K562 (cell line): ENCODE measurements at regions not wholly inside any gene's neighbourhood (a gene's known extent, or its start where the extent isn't known, plus 50 kb on each side); places are given as distances from the start of the nearest gene placed in this dataset.

Experiments used
- ATAC-seq: fragments of 200-7000 bp; cut with Tn5 transposase; 3 replicates; pipeline ENCODE4 v1.9.1; 2020; ENCODE audit warnings: moderate library complexity
- BruUV-seq: library from RNA; stranded (reverse); fragments of 400-500 nt; replicated peaks from 2 replicates; lab custom pipeline; 2021; lab: Mats Ljungman, UMichigan
- CTCF ChIA-PET: fragments of 300-600 bp; formaldehyde crosslinking; extraction: SDS; loops from one replicate; lab custom pipeline; 2021; ENCODE audit warnings: low intra/inter-chr PET ratio; lab: Yijun Ruan, JAX
- POLR2A ChIA-PET: fragments of 300-600, 350-650 bp; sonication (Branson Sonifier 250); formaldehyde crosslinking; extraction: SDS; loops from one replicate; lab custom pipeline; 2021; ENCODE audit warnings: antibody characterized with exemption, inconsistent platforms; lab: Yijun Ruan, JAX
- DNase-seq, 4 experiments: peaks; one replicate each; pipeline versions ENCODE4 v3.0.0 to v3.0.0-alpha.2; 2011 to 2018; ENCODE audit warnings: low spot score in 3 of 4, mixed read lengths in 3 of 4; ENCODE audit errors: extremely low read depth in 1 of 4
- FAIRE-seq: peaks from 2 replicates; lab custom pipeline; 2011; peaks lifted over from hg19 to GRCh38; lab: Jason Lieb, UNC
- H2AFZ ChIP-seq: 2 replicates; pipeline ENCODE4 v1.6.0; 2011; ENCODE audit warnings: low read depth, low read length, control low read depth, inconsistent platforms
- H3K27ac ChIP-seq: fragments of 200-600 bp; 3 replicates; pipeline ENCODE4 v1.8.0; 2011; ENCODE audit warnings: low read depth, mild to moderate bottlenecking, control low read depth, inconsistent platforms, low read length, moderate library complexity, mixed read lengths; ENCODE audit errors: extremely low read depth
- H3K27me3 ChIP-seq, 2 experiments: fragments of 300-600 bp in 1 of 2; 2 replicates in 1 of 2; 3 replicates in 1 of 2; pipeline versions ENCODE4 v1.6.0 to v1.8.0; 2011; ENCODE audit warnings: inconsistent platforms in 2 of 2, low read length in 2 of 2, mild to moderate bottlenecking in 1 of 2, mixed read lengths in 1 of 2, moderate library complexity in 1 of 2; ENCODE audit not compliant: control insufficient read depth in 2 of 2, insufficient read depth in 2 of 2
- H3K36me3 ChIP-seq: fragments of 300-600 bp; 3 replicates; pipeline ENCODE4 v1.8.0; 2011; ENCODE audit warnings: mild to moderate bottlenecking, low read length, inconsistent platforms; ENCODE audit not compliant: control insufficient read depth, insufficient read depth
- H3K4me1 ChIP-seq, 2 experiments: fragments of 200-600 bp in 1 of 2; replicated peaks in 1 of 2; 2 replicates in 1 of 2; 3 replicates in 1 of 2; pipeline versions ENCODE4 v1.5.1 to v1.8.0; 2011; ENCODE audit warnings: inconsistent platforms in 2 of 2, low read length in 2 of 2, mild to moderate bottlenecking in 1 of 2, mixed read lengths in 1 of 2, moderate library complexity in 1 of 2; ENCODE audit not compliant: control insufficient read depth in 2 of 2, insufficient read depth in 2 of 2
- H3K4me2 ChIP-seq: 2 replicates; pipeline ENCODE4 v1.6.1; 2011; ENCODE audit warnings: low read length, control low read depth, inconsistent platforms, mixed read lengths; ENCODE audit not compliant: insufficient read depth
- H3K4me3 ChIP-seq: fragments of 200-600 bp; sonication (generic), shearing (Covaris generic); 2 replicates; pipeline ENCODE4 v1.5.1; 2016; ENCODE audit warnings: control low read depth, inconsistent platforms
- H3K79me2 ChIP-seq: fragments of 200-600 bp; 3 replicates; pipeline ENCODE4 v1.8.0; 2011; ENCODE audit warnings: low read length, inconsistent platforms; ENCODE audit not compliant: control insufficient read depth, insufficient read depth
- H3K9ac ChIP-seq, 2 experiments: 2 replicates each; pipeline versions ENCODE4 v1.6.0 to v1.6.1; 2011; ENCODE audit warnings: low read depth in 2 of 2, low read length in 2 of 2, control low read depth in 1 of 2, inconsistent platforms in 1 of 2, mild to moderate bottlenecking in 1 of 2, mixed read lengths in 1 of 2; ENCODE audit not compliant: insufficient read depth in 1 of 2
- H3K9me1 ChIP-seq: one replicate; pipeline ENCODE4 v1.6.0; 2011; ENCODE audit warnings: inconsistent platforms, mild to moderate bottlenecking, low read length, moderate library complexity; ENCODE audit not compliant: control insufficient read depth, insufficient read depth
- H3K9me3 ChIP-seq: replicated peaks from 2 replicates; pipeline ENCODE4 v1.5.1; 2011; ENCODE audit warnings: low read depth, low read length, inconsistent platforms; ENCODE audit not compliant: control insufficient read depth, insufficient read depth
- H4K20me1 ChIP-seq: replicated peaks from 2 replicates; pipeline ENCODE4 v1.6.1; 2011; ENCODE audit warnings: low read length, inconsistent platforms, mixed read lengths; ENCODE audit not compliant: control insufficient read depth, insufficient read depth
- C11orf30 ChIP-seq: fragments of 450-650 bp; IDR thresholded peaks from 2 replicates; pipeline ENCODE4 v1.6.1; 2016; ENCODE audit warnings: low read depth, mild to moderate bottlenecking
- CREB3L1 ChIP-seq: fragments of 450-650 bp; IDR thresholded peaks from 2 replicates; pipeline ENCODE4 v1.6.1; 2014; ENCODE audit warnings: low read depth, mild to moderate bottlenecking, moderate library complexity, borderline replicate concordance
- IRF1 ChIP-seq: sonication (generic); formaldehyde crosslinking; IDR thresholded peaks from 2 replicates; pipeline ENCODE4 v1.8.0; 2022; ENCODE audit warnings: missing genetic modification reagents, mild to moderate bottlenecking, borderline replicate concordance
- POLR3G ChIP-seq: IDR thresholded peaks from 2 replicates; pipeline ENCODE4 v1.6.1; 2011; ENCODE audit not compliant: insufficient read length, insufficient replicate concordance; ENCODE audit errors: extremely low read depth
- RBM25 ChIP-seq: fragments of 200-400 bp; formaldehyde crosslinking; IDR thresholded peaks from 2 replicates; pipeline ENCODE4 v1.6.1; 2018; ENCODE audit warnings: low read length, low read depth, moderate library complexity; ENCODE audit not compliant: severe bottlenecking
- RHOXF2B ChIP-seq: fragments of 250-450 bp; sonication (Bioruptor Pico); conservative IDR thresholded peaks from 2 replicates; pipeline ENCODE4 v1.5.1; 2021
- SMARCC2 ChIP-seq: fragments of 450-650 bp; IDR thresholded peaks from 2 replicates; pipeline ENCODE4 v1.6.1; 2017; ENCODE audit warnings: antibody characterized with exemption, moderate library complexity, mild to moderate bottlenecking, low read depth
- WGBS: fragments of 100-300 bp; shearing (Covaris generic); methylation state at CpG from one replicate; pipeline ENCODE4 v1.1.6; 2016; ENCODE audit warnings: low coverage, mixed read lengths; ENCODE audit not compliant: insufficient coverage; ENCODE audit errors: missing lambda C conversion rate; 5-methylcytosine and 5-hydroxymethylcytosine counted together
- in situ Hi-C: fragments of 300-500 bp; cut with MboI; formaldehyde crosslinking; loops from 4 replicates; pipeline ENCODE4 v1.15.0; 2018; ENCODE audit warnings: inconsistent platforms, mixed read lengths
- intact Hi-C: fragments of 100-400 bp; cut with micrococcal nuclease; formaldehyde crosslinking; loops from 2 replicates; pipeline ENCODE4 v1.14.2; 2022

GRCh38 chr22:27171212-27171611, 513.8 kb downstream of the MIAT start:
- Histone ChIP-seq H2AFZ (no peak overlapping the region), H3K36me3 (no peaks in the 10 kb centered on the region), H3K27ac (no peak overlapping the region), H3K9me3 (no peaks in the 10 kb centered on the region), H4K20me1 (no peaks in the 10 kb centered on the region), H3K9me1 (no peaks in the 10 kb centered on the region), H3K9ac (no peak overlapping the region), H3K4me3 (no peak overlapping the region), H3K4me1 (no peaks in the 10 kb centered on the region), H3K27me3 (no peaks in the 10 kb centered on the region), H3K79me2 (no peaks in the 10 kb centered on the region), H3K4me2 (no peak overlapping the region)
- TF ChIP-seq RBM25 (peak; percentile 67), SMARCC2 (no peak)
- in situ Hi-C loops: no loop called here
- CTCF ChIA-PET: no interaction called here
- intact Hi-C loops: no loop called here
- no peak for ATAC-seq
- BruUV-seq: no TSS peak
- POLR2A ChIA-PET: interaction anchor here (0.8 kb wide), 1 partner anchor 175 kb away, joined by 3 read pairs; no protein-coding TSS in a partner anchor
- DNase-seq: no peak
- no peak for FAIRE-seq
- no CpG with 5 or more reads among the region's 2 CpGs for WGBS

GRCh38 chr22:27173530-27173929, 516.1 kb downstream of the MIAT start:
- FAIRE-seq (no peak), ATAC-seq (no peak), DNase-seq (no peak)
- Histone ChIP-seq H3K27me3 (no peaks in the 10 kb centered on the region), H3K36me3 (no peaks in the 10 kb centered on the region), H3K27ac (no peak overlapping the region), H4K20me1 (no peaks in the 10 kb centered on the region), H3K4me2 (no peak overlapping the region), H3K9me1 (no peaks in the 10 kb centered on the region), H3K4me1 (no peaks in the 10 kb centered on the region), H3K9ac (no peak overlapping the region), H3K9me3 (no peaks in the 10 kb centered on the region), H3K4me3 (no peak overlapping the region), H2AFZ (no peak overlapping the region), H3K79me2 (no peaks in the 10 kb centered on the region)
- intact Hi-C loops: no loop called here
- CTCF ChIA-PET: no interaction called here
- BruUV-seq: no TSS peak
- POLR2A ChIA-PET: no interaction called here
- in situ Hi-C loops: no loop called here
- WGBS: 0% methylated on average over 5 of the region's 5 CpGs
- TF ChIP-seq POLR3G (no peak), C11orf30 (no peak), RHOXF2B (no peak), CREB3L1 (no peak), IRF1 (CRISPR knock-in tag) (no peak), SMARCC2 (no peak)
